ENCODE measurements at regions not wholly inside any gene's neighbourhood (a gene's known extent, or its start where the extent isn't known, plus 50 kb on each side); places are given as distances from the start of the nearest gene placed in this dataset.
"Not testable (repeated sequence)": the region's sequence is repeated elsewhere in the genome, so short reads cannot be mapped to it uniquely, and the experiment has no call there.

- no peak for DNase-seq
Measured at GRCh38 chr3:67940210-67940952, 286.0 kb upstream of the SUCLG2 start.

GRCh38 chr3:67937498-67938118 lies 283.2 kb upstream of the SUCLG2 start:
- no peak for DNase-seq

DNA sequence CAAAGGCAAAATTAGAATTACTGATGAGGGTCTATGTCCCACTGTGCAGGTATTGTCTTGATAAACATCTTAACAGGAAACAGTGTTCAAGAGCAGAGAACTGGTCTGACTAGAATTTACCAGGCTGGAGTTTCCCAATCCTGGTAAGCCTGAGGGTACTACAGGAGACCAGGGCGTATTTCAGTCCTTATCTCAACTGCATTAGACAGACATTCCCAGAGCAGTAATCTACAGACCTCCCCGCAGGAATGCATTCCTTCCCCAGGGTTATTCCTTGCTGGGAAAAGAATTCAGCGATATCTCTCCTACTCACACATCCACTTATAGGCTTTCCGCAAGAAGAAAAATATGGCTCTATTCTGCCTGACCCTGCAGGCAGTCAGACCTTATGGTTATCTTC lies 276.0 kb upstream of the SUCLG2 start:
- not testable (repeated sequence) for DNase-seq

DNA sequence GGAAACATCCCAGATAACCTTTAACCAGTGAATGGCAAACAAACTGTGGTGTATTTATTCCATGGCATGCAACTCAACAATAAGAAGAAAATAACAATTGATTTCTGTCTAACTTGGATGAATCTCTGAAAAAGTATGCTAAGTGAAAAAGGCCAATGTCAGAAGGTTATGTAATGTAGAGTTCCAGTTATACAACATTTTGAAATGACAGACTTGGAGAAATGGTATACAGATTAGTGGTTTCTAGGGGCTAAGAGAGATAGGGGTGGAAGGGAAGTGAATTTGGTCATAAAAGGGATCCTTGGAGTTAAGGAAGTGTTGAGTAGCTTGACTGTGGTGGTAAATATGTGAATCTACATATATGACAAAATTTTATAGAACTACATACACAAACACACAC lies 269.4 kb upstream of the SUCLG2 start:
- no peak for DNase-seq

- DNase-seq, result no peak
Measured at GRCh38 chr3:67920969-67921368, 266.6 kb upstream of the SUCLG2 start.

GRCh38 chr3:67920311-67920710 lies 265.9 kb upstream of the SUCLG2 start:
- DNase-seq, result no peak

DNA sequence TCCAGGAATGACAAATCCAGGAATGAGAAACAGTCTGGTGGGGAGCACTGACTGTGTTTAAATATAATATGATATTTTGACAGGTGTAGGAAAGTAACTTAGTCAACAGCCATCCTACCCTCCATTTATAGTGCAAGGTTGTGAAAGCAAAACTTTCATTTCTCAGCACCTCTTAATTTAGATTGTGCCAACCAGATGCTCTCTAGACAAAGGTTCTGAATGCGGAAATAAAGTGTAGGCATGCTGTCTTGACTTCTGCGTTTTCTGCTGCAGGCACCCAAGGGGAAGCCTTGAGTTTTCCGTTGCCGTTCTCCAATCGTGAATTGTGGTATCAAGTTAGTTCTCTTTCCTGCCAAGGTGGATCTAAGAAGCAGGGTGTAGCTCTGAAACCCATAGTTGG lies 261.9 kb upstream of the SUCLG2 start:
- no peak for DNase-seq

- no peak for DNase-seq
Measured at GRCh38 chr3:67907735-67908134, 253.3 kb upstream of the SUCLG2 start.

GRCh38 chr3:67906261-67906660 lies 251.8 kb upstream of the SUCLG2 start:
- DNase-seq, result no peak

DNA sequence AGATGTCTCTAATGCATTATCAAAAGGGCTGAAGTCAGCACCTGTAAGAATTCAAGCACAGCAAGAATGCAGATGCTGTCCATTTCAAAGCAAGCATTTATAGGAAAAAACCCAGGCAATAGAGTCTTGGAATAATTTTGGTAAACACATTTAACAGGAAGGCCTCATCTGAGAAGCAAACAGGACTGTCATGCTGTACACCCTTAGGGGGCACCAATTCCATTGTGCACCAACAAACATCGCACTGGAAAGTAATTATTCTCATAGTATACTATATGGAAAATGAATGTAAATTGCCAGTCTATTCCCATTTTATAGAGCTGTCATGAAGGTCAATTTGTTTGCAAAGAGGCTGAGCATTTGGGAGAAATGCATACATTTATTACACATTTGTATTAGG lies 247.3 kb upstream of the SUCLG2 start:
- no peak for DNase-seq

GRCh38 chr3:67898916-67899315 lies 244.5 kb upstream of the SUCLG2 start:
- no peak for DNase-seq

GRCh38 chr3:67897351-67898336 lies 243.2 kb upstream of the SUCLG2 start:
- DNase-seq, result no peak

- no peak for DNase-seq
Measured at GRCh38 chr3:67896130-67896529, 241.7 kb upstream of the SUCLG2 start.

DNA sequence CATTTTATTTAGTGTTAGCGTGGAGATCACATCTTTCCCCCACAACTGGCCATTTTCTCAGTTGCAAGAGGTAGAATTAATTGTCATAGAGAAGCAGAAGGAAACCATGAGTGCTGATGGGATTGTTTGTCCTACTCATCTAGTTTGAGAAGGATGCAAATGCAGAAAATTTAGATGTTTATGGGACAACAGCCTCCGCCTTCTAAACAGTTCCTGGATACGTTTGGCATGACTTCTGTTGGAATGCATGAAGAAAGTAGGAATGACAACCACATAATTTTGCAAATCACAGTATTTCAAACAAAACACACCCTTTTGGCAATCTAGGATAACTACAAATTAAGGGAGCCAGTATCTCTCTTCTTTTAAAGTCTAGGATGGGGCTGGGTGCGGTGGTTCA lies 240.1 kb upstream of the SUCLG2 start:
- DNase-seq, result no peak

- no peak for DNase-seq
Measured at GRCh38 chr3:67884345-67884744, 229.9 kb upstream of the SUCLG2 start.

GRCh38 chr3:67883766-67884165 lies 229.4 kb upstream of the SUCLG2 start:
- DNase-seq, result no peak

GRCh38 chr3:67882981-67883380 lies 228.6 kb upstream of the SUCLG2 start:
- DNase-seq, result no peak

DNA sequence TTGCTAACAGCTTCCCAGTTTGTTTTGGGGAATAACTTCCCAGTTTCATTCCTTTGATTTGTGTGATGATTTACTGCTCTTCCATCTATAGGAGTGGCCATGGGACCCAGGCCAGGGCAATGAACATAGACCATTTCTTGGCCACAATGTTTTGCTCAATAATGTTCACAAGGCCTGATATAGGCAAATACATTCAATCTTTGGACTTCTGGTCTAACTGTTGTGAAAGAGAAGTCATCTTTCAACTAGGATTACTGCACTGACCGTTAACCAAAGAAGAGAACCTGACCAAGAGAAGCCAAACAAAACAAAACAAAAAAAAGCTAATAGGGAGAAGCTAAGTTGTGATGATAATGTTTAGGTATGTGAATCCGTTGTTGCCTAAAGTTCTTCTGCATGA lies 221.8 kb upstream of the SUCLG2 start:
- no peak for DNase-seq

GRCh38 chr3:67875858-67876257 lies 221.4 kb upstream of the SUCLG2 start:
- no peak for DNase-seq

GRCh38 chr3:67875338-67875737 lies 220.9 kb upstream of the SUCLG2 start:
- no peak for DNase-seq

- no peak for DNase-seq
Measured at GRCh38 chr3:67870477-67870876, 216.1 kb upstream of the SUCLG2 start.

- no peak for DNase-seq
Measured at GRCh38 chr3:67866571-67866970, 212.2 kb upstream of the SUCLG2 start.

GRCh38 chr3:67864587-67865183 lies 210.3 kb upstream of the SUCLG2 start:
- no peak for DNase-seq
